NCI-H1048 (cell line): ENCODE measurements at regions not wholly inside any gene's neighbourhood (a gene's known extent, or its start where the extent isn't known, plus 50 kb on each side); places are given as distances from the start of the nearest gene placed in this dataset.
A peak's percentile ranks its signal among the peaks of the same experiment; 100 is the strongest.

ENCODE experiments used
- DNase-seq: peaks from one replicate; lab custom pipeline; 2025; lab: John Stamatoyannopoulos, UW

DNA sequence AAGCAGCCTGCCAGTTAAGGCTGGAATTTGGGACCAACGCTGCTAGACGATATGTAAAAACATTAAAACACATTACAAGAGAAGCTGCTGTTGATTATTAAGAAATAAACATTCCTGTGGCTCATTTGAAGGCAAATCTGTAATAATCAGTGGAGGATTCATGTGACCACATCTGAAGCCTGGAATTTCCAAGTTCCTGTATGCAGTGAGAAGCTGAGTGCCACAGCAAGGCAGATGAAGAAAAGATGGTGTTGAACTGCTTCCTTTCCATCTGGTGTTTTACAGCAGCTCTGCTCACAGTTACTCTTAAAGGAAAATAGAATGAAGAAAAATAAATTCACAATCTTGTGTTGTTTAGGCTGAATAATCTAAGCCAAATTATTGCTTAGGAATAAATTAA, 139.3 kb upstream of the ROBO2 start:
- no peak for DNase-seq

DNA sequence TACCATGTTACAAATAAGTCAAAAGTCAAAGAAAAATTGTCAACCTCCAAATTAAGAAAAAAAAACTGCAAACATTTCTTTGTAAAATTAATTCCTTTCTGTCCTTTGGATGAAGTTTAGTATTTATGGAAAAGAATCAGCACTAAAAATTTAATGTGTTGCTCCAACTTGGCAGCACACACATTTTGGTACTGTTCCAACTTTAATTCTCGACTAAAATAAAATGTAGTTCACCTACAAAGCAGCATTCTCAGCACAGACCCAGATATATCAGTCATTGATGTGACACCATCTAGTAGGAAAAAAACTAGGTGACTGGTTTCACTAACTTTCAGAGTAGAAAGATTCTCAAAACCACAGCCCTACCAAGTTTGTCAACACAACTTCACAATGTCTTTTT, 131.7 kb upstream of the ROBO2 start:
- no peak for DNase-seq

DNA sequence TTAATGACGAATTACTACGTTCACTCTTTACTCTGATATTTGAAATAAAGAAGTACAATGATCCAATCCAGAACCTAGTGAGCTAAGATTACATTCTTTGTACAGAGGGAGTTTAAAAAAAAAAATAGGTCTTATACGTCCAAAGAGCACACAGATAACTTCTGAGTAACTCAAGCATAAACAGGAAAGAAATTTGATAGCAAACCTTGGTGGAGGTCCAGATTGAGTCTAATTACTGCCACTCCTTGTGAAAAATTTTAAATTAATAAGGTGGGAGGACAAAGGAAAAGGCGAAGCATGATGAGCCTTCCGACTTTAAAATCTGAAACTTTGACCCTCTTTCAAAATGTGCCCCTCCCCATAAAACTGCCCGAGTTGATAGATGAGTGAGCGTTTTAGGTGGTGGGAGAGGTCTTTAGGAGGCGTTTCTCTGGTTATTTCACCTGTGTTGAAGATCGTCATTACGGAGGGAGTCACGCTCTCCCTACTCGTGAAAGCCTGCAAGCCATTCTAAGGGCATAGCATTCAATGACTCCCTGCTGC, 127.0 kb upstream of the ROBO2 start:
- DNase-seq = no peak

DNA sequence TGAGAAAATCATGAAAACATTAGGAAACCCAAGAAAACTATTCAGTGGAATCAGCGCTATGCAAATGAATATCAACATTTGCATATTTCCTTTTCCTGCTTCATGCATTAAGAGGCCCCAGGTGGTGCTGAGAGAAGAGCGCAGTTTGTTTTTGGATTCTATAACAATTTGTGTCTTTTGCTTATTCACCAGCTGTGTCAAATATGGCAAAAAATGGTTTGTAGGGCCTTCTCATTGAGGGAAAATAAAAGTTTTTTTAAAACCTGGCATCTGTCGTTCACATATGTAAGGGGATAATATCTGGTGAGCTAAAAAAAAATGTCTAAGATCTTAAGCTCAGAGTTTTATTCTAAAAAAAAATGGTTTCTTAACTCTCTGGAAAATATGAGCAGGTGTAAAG, 122.5 kb upstream of the ROBO2 start:
- DNase-seq = peak; percentile 21

GRCh38 chr3:76920511-76920910, 119.4 kb upstream of the ROBO2 start:
- no peak for DNase-seq

DNA sequence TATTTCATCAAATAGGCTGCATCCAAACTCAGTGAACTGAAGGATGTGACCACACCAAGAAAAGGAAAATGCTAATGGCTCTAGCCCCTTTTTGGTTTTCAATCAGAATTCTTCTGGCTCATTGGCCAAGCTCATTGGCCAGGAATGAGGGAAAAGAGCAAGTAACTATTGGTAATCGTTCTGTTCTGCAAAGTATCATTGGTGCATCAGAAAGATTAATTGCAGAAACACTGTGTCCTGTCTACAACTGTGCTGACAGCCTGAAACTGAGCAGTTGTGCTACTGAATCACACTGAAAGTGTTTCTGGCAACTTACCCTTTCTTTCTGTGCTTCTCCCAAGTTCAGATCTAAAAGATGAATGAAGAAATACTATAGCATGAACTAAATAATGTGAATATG, 116.4 kb upstream of the ROBO2 start:
- no peak for DNase-seq

DNA sequence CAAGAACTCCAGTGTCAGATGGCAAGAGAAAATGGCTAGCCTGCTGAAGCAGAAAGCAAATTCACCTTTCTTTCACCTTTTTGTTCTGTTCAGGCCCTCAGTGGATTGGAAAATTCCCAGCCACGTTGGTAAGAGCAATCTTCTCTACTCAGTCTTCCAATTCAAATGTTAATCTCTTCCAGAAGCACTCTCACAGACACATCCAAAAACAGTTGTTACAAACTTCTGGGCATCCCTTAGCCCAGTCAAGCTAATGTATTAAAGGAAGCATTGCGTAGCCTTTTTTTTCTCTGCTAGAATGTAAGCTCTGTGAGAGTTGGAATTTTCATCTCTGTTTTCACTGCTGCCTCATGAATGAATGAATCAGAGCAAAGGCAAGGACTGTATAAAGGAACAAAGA, 109.2 kb upstream of the ROBO2 start:
- no peak for DNase-seq

- no peak for DNase-seq
These were observed 106.7 kb upstream of the ROBO2 start for GRCh38 chr3:76933245-76933644.

GRCh38 chr3:76938962-76939361, 100.9 kb upstream of the ROBO2 start:
- no peak for DNase-seq

DNA sequence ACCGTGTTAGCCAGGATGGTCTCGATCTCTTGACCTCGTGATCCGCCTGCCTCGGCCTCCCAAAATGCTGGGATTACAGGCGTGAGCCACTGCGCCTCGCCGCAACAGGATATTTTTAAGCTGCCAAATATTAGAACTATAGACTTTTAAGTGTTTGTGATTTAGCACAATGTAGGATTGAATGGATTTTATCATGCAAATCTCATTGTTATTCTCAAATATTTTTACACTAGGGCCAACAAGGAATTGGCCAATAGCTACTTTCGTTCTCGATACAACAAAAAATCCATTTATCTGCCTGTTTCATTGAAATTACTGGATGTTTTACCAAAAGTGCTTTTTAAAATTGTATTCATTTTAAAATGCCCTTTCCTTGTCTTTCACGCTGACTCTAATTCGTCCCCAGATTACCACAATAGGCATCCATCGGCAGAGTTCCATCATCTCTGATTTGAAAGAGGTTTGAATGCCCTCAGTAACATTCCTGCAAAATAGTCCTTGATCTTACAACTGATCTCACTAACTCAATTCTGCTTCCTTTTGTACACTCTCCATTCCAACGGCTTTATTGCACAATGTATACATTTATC, 99.6 kb upstream of the ROBO2 start:
- DNase-seq = no peak

DNA sequence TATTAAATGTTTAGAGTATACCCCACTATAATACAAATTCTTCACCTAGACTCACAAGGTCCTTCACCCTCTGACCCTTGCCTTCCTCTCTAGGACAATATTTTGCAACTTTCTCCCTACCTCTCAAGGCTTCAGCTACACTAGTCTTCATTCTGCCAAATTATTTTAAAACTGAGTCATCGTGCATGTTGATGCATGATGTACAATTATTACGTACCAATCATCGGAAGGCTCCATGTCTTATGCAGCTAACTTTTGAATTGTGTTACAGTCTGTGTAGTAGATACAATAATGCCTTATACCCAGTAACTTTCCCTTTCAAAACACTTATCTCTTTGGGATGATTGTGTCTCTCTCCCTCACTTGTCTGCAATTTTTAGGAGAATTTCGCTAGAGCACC, 98.5 kb upstream of the ROBO2 start:
- DNase-seq = no peak

- no peak for DNase-seq
These were observed 97.8 kb upstream of the ROBO2 start for GRCh38 chr3:76942101-76942500.

GRCh38 chr3:76943058-76943457, 96.8 kb upstream of the ROBO2 start:
- DNase-seq = no peak

DNA sequence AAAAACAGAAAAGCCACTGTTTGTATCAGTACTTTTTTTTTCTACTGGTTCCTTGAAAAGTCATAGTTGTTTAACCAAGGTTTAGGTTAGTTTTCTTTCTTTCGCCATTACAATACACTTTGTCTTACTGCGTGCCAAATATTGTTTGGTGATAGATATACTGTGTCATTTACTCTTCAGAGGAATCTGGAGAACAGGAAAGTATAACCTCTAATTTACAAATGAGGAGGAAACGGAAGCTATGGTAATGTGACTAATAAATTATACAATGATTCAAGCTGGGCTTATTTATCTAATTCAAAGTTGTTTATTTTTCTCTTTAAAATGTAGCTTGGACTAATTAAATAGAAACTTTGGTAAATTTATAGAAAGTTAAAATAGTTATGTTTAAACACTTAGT, 96.2 kb upstream of the ROBO2 start:
- no peak for DNase-seq

GRCh38 chr3:76949033-76949432, 90.9 kb upstream of the ROBO2 start:
- DNase-seq = no peak

GRCh38 chr3:76949462-76949861, 90.4 kb upstream of the ROBO2 start:
- no peak for DNase-seq

GRCh38 chr3:76950590-76950989, 89.3 kb upstream of the ROBO2 start:
- DNase-seq = no peak

DNA sequence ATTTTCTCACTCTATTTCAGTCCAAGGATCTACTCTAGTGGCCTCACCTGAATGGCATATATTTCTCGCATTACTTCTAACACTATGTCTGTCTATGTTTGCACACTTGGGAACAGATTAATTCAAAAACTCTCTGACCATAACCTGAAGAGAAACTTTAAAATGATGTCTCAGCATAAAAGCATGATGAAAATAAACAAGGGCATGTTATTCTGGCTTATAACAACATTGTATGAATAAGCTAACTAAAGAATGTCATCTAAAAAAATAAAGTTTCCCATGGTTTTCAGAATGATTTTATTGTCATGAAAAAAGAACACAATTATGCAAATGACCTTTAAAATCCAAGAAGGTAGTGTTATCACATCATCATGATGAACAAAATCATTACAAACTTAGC, 85.5 kb upstream of the ROBO2 start:
- no peak for DNase-seq

- no peak for DNase-seq
These were observed 81.6 kb upstream of the ROBO2 start for GRCh38 chr3:76958274-76958673.

- no peak for DNase-seq
These were observed 81.0 kb upstream of the ROBO2 start for GRCh38 chr3:76958861-76959260.

GRCh38 chr3:76961284-76961683, 78.6 kb upstream of the ROBO2 start:
- no peak for DNase-seq

DNA sequence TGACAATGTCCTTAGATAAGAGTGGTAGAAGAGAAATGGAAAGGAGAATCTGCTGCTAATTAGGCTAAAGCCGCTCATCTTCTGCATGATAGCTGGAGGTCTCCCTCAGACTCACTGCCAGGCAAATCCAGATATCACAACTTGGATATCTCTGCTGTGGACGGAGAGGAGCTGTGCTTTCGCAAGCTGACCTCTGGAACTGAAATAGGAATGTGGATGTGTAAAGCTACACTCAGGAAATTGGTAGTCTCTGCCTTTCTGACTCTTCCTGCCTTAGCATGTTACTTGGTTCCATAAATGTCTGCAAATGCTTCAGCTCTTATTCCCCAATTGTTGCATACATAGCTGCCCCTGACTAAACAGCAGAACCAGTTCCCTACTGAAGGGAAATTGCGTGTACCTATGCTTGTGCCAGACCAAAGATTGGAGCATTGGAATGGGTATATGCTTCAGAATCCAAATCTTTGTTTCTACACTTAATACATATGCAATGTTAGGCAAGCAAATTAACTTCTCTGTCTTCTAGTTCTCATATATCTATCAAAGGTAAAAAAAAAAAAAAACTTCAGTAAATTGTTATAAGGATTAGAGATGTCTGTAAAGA, 74.7 kb upstream of the ROBO2 start:
- DNase-seq = no peak

- no peak for DNase-seq
These were observed 70.4 kb upstream of the ROBO2 start for GRCh38 chr3:76969471-76969870.

- no peak for DNase-seq
These were observed 69.8 kb upstream of the ROBO2 start for GRCh38 chr3:76969996-76970615.
